ENCODE measurements at regions not wholly inside any gene's neighbourhood (a gene's known extent, or its start where the extent isn't known, plus 50 kb on each side); places are given as distances from the start of the nearest gene placed in this dataset.

- Mint-ChIP-seq H3K27ac (no peak overlapping the region), H3K4me1 (ENCODE audit: low read depth) (no peaks in the 10 kb centered on the region), H3K9me3 (ENCODE audit: low read depth) (no peaks in the 10 kb centered on the region), H3K36me3 (no peaks in the 10 kb centered on the region), H3K27me3 (no peaks in the 10 kb centered on the region), H3K4me3 (no peak overlapping the region)
Observed at GRCh38 chr13:78940455-78941130, 281.6 kb upstream of the OBI1 start.

DNA sequence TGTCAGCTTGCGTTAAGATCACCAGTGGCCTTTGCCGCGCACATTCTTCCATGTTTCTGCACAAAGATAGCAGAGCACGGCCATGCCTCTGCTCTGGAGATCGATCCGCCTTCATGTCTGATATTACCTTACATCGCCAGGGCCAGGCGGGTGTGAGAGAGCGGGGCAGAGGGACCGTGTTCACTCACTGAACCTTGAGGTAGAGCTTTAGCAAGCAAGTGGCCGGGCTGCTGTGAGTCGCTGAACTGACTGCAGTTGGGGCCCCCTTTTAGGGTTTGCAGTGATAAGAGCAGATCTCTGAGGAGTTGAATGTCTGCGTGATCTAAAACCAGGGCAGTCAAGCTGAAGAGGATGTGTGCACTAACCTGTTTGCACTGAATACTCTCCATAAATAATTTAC is 275.4 kb upstream of the OBI1 start:
- Mint-ChIP-seq H3K9me3 (ENCODE audit: low read depth) (no peaks in the 10 kb centered on the region), H3K27ac (no peak overlapping the region), H3K4me1 (ENCODE audit: low read depth) (no peaks in the 10 kb centered on the region), H3K4me3 (no peak overlapping the region), H3K27me3 (peaks cover 2% of the 10 kb centered on the region), H3K36me3 (no peaks in the 10 kb centered on the region)

- no peaks in the 10 kb centered on the region for H3K4me1 Mint-ChIP-seq (ENCODE audit: low read depth)
- no peak overlapping the region for H3K4me3 Mint-ChIP-seq
- H3K9me3 Mint-ChIP-seq (ENCODE audit: low read depth): no peaks in the 10 kb centered on the region
- no peak overlapping the region for H3K27ac Mint-ChIP-seq
- peaks cover 9% of the 10 kb centered on the region for H3K27me3 Mint-ChIP-seq
- H3K36me3 Mint-ChIP-seq: no peaks in the 10 kb centered on the region
Observed at GRCh38 chr13:78915015-78915414, 256.1 kb upstream of the OBI1 start.

GRCh38 chr13:78913656-78914055 is 254.7 kb upstream of the OBI1 start:
- Mint-ChIP-seq H3K27ac (no peak overlapping the region), H3K4me1 (ENCODE audit: low read depth) (no peaks in the 10 kb centered on the region), H3K9me3 (ENCODE audit: low read depth) (no peaks in the 10 kb centered on the region), H3K36me3 (no peaks in the 10 kb centered on the region), H3K27me3 (peaks cover 9% of the 10 kb centered on the region), H3K4me3 (no peak overlapping the region)

GRCh38 chr13:78910147-78910546 is 251.2 kb upstream of the OBI1 start:
- Mint-ChIP-seq H3K4me3 (no peak overlapping the region), H3K27me3 (peaks cover 9% of the 10 kb centered on the region), H3K4me1 (ENCODE audit: low read depth) (no peaks in the 10 kb centered on the region), H3K9me3 (ENCODE audit: low read depth) (no peaks in the 10 kb centered on the region), H3K27ac (no peak overlapping the region), H3K36me3 (no peaks in the 10 kb centered on the region)

DNA sequence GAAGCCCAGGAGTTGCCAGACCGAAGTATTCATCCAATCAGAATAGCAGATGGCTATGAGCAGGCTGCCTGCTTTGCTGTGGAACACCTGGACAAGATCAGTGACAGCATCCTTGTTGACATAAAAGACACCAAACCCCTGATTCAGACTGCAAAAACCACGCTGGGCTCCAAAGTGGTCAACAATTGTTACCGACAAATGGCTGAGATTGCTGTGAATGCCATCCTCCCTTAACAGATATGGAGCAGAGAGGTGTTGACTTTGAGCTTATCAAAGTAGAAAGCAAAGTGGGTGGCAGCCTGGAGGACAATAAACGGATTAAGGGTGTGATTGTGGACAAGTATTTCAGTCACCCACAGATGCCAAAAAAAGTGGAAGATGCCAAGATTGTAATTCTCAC is 250.3 kb upstream of the OBI1 start:
- Mint-ChIP-seq H3K4me1 (ENCODE audit: low read depth) (no peaks in the 10 kb centered on the region), H3K4me3 (no peak overlapping the region), H3K36me3 (no peaks in the 10 kb centered on the region), H3K27me3 (peaks cover 9% of the 10 kb centered on the region), H3K27ac (no peak overlapping the region), H3K9me3 (ENCODE audit: low read depth) (no peaks in the 10 kb centered on the region)

GRCh38 chr13:78907006-78907405 is 248.1 kb upstream of the OBI1 start:
- H3K27ac Mint-ChIP-seq: no peak overlapping the region
- no peak overlapping the region for H3K4me3 Mint-ChIP-seq
- H3K36me3 Mint-ChIP-seq: no peaks in the 10 kb centered on the region
- peaks cover 4% of the 10 kb centered on the region for H3K27me3 Mint-ChIP-seq
- no peaks in the 10 kb centered on the region for H3K9me3 Mint-ChIP-seq (ENCODE audit: low read depth)
- H3K4me1 Mint-ChIP-seq (ENCODE audit: low read depth): no peaks in the 10 kb centered on the region

GRCh38 chr13:78897200-78897599 is 238.2 kb upstream of the OBI1 start:
- Mint-ChIP-seq H3K4me1 (ENCODE audit: low read depth) (no peaks in the 10 kb centered on the region), H3K27ac (no peak overlapping the region), H3K4me3 (no peak overlapping the region), H3K27me3 (peaks cover 8% of the 10 kb centered on the region), H3K36me3 (peaks cover 2% of the 10 kb centered on the region), H3K9me3 (ENCODE audit: low read depth) (peaks cover 3% of the 10 kb centered on the region)

- H3K9me3 Mint-ChIP-seq (ENCODE audit: low read depth): no peaks in the 10 kb centered on the region
- no peak overlapping the region for H3K4me3 Mint-ChIP-seq
- H3K36me3 Mint-ChIP-seq: no peaks in the 10 kb centered on the region
- H3K27ac Mint-ChIP-seq: no peak overlapping the region
- peaks cover 9% of the 10 kb centered on the region for H3K27me3 Mint-ChIP-seq
- H3K4me1 Mint-ChIP-seq (ENCODE audit: low read depth): no peaks in the 10 kb centered on the region
Observed at GRCh38 chr13:78884571-78884970, 225.6 kb upstream of the OBI1 start.

- H3K36me3 Mint-ChIP-seq: no peaks in the 10 kb centered on the region
- H3K27me3 Mint-ChIP-seq: peaks cover 9% of the 10 kb centered on the region
- H3K27ac Mint-ChIP-seq: no peak overlapping the region
- H3K4me1 Mint-ChIP-seq (ENCODE audit: low read depth): no peaks in the 10 kb centered on the region
- no peaks in the 10 kb centered on the region for H3K9me3 Mint-ChIP-seq (ENCODE audit: low read depth)
- H3K4me3 Mint-ChIP-seq: no peak overlapping the region
Observed at GRCh38 chr13:78881751-78882150, 222.8 kb upstream of the OBI1 start.

DNA sequence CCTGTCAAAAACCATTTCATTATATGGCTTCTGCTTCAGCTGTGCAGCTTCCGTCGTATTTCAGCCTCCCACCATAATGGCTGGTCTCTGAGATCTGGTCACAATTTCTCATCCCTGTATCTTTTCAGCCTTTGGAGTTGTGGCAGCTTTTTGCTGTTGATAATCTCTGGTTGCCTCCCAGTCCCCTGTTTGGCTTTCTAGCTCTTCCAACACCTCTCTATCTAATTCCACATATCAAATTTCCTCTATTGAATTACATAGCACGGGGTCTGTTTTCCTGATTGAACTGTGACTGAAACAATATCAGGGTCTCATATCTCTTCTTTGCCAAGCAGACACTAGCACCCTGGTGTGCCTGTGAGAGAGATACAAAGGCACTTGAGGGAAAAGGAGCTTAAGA is 222.1 kb upstream of the OBI1 start:
- H3K9me3 Mint-ChIP-seq (ENCODE audit: low read depth): no peaks in the 10 kb centered on the region
- no peak overlapping the region for H3K4me3 Mint-ChIP-seq
- H3K27me3 Mint-ChIP-seq: peaks cover 9% of the 10 kb centered on the region
- H3K4me1 Mint-ChIP-seq (ENCODE audit: low read depth): no peaks in the 10 kb centered on the region
- no peaks in the 10 kb centered on the region for H3K36me3 Mint-ChIP-seq
- H3K27ac Mint-ChIP-seq: no peak overlapping the region

DNA sequence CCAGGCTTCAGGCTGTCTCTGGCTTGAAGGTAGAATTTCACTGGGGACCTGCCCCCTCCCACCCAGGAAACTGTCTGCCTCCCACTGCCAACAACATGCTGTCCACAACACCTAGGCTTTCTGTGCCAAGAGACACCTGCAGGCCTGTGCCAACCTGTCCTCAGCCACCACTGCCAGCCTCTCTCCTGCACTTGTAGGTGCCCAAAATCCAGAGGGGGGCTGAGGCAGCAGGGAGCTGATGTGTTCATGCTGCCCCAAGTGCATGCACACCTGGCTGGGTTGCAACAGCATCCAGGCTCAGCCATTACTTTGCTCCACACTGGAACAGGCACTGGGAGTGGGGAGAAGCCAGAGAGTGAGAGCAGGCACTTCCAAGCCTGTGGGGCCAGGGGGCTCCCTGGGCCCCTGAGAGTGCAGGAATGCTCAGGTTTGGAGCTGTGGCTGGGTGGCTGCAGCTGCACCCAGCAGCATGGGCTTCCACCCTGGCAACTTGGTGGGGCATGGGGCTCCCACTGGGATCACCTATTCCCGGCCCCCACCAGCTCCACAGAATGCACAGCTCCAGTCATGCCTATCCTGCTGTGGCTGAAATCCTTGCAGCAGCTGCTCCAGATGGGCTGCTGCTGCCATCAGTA is 218.1 kb upstream of the OBI1 start:
- no peaks in the 10 kb centered on the region for H3K4me1 Mint-ChIP-seq (ENCODE audit: low read depth)
- H3K27ac Mint-ChIP-seq: no peak overlapping the region
- no peak overlapping the region for H3K4me3 Mint-ChIP-seq
- no peaks in the 10 kb centered on the region for H3K36me3 Mint-ChIP-seq
- peaks cover 8% of the 10 kb centered on the region for H3K27me3 Mint-ChIP-seq
- no peaks in the 10 kb centered on the region for H3K9me3 Mint-ChIP-seq (ENCODE audit: low read depth)

GRCh38 chr13:78875792-78876580 is 217.0 kb upstream of the OBI1 start:
- no peaks in the 10 kb centered on the region for H3K4me1 Mint-ChIP-seq (ENCODE audit: low read depth)
- no peak overlapping the region for H3K27ac Mint-ChIP-seq
- no peak overlapping the region for H3K4me3 Mint-ChIP-seq
- H3K9me3 Mint-ChIP-seq (ENCODE audit: low read depth): no peaks in the 10 kb centered on the region
- no peaks in the 10 kb centered on the region for H3K36me3 Mint-ChIP-seq
- peaks cover 8% of the 10 kb centered on the region for H3K27me3 Mint-ChIP-seq

- H3K4me3 Mint-ChIP-seq: no peak overlapping the region
- H3K36me3 Mint-ChIP-seq: no peaks in the 10 kb centered on the region
- no peaks in the 10 kb centered on the region for H3K9me3 Mint-ChIP-seq (ENCODE audit: low read depth)
- H3K27ac Mint-ChIP-seq: no peak overlapping the region
- no peaks in the 10 kb centered on the region for H3K4me1 Mint-ChIP-seq (ENCODE audit: low read depth)
- peaks cover 5% of the 10 kb centered on the region for H3K27me3 Mint-ChIP-seq
Observed at GRCh38 chr13:78868991-78869390, 210.0 kb upstream of the OBI1 start.

- no peak overlapping the region for H3K4me3 Mint-ChIP-seq
- H3K4me1 Mint-ChIP-seq (ENCODE audit: low read depth): no peaks in the 10 kb centered on the region
- H3K36me3 Mint-ChIP-seq: no peaks in the 10 kb centered on the region
- no peaks in the 10 kb centered on the region for H3K9me3 Mint-ChIP-seq (ENCODE audit: low read depth)
- no peaks in the 10 kb centered on the region for H3K27me3 Mint-ChIP-seq
- no peak overlapping the region for H3K27ac Mint-ChIP-seq
Observed at GRCh38 chr13:78867655-78868054, 208.7 kb upstream of the OBI1 start.
